ENCODE measurements at regions not wholly inside any gene's neighbourhood (a gene's known extent, or its start where the extent isn't known, plus 50 kb on each side); places are given as distances from the start of the nearest gene placed in this dataset.

DNA sequence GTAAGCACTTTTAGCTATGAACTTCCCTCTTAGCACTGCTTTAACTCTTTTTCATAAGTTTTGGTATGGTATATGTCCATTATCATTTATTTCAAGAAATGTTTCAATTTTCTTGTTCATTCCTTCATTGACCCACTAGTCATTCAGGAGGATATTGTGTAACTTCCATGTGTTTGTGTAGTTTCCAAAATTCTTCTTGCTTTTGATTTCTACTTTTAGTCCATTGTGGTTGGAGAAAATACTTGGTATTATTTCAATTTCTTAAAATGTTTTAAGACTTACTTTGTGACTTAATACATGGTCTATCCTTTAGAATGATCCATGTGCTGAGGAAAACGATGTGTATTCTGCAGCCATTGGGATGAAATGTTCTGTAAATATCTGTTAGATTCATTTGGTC is 176.5 kb downstream of the CENPW start:
- Histone ChIP-seq H3K9me3 (ENCODE audit: control insufficient read depth, insufficient read depth, low read length) (no peaks in the 10 kb centered on the region), H3K36me3 (ENCODE audit: control insufficient read depth, insufficient read depth, low read length) (no peaks in the 10 kb centered on the region), H2AK9ac (replicated peaks; ENCODE audit: low read depth, low read length, poor library complexity) (no peak overlapping the region), H3K9ac (ENCODE audit: low read depth, low read length) (no peak overlapping the region), H3K14ac (replicated peaks; ENCODE audit: low read depth, low read length) (no peak overlapping the region), H2BK5ac (ENCODE audit: low read depth, low read length, poor library complexity, severe bottlenecking) (no peak overlapping the region), H2AK5ac (ENCODE audit: low read depth, low read length) (no peak overlapping the region), H2BK15ac (ENCODE audit: low read depth, low read length) (no peak overlapping the region), H3K23ac (ENCODE audit: low read depth, low read length) (no peak overlapping the region), H4K8ac (ENCODE audit: low read depth in 2 of 2, low read length in 2 of 2) (no peak overlapping the region), H4K5ac (ENCODE audit: low read depth, low read length) (no peak overlapping the region), H3K79me1 (ENCODE audit: low read depth in 1 of 2, low read length in 2 of 2) (no peaks in the 10 kb centered on the region), H3K9me1 (ENCODE audit: insufficient read depth, low read length) (no peaks in the 10 kb centered on the region), H3K4me1 (ENCODE audit: control insufficient read depth, insufficient read depth, low read length) (no peaks in the 10 kb centered on the region), H3K27me3 (ENCODE audit: control insufficient read depth, insufficient read depth, low read length) (no peaks in the 10 kb centered on the region), H3K4me2 (ENCODE audit: low read depth, low read length) (no peak overlapping the region), H2BK20ac (ENCODE audit: low read depth, low read length) (no peak overlapping the region), H3K4ac (ENCODE audit: low read depth, low read length) (no peak overlapping the region), H3K56ac (ENCODE audit: extremely low read depth, insufficient read depth, low read length) (no peak overlapping the region), H4K91ac (ENCODE audit: insufficient read depth, low read depth, low read length) (no peak overlapping the region), H3K27ac (ENCODE audit: insufficient read depth, low read length) (no peak overlapping the region), H3K18ac (ENCODE audit: low read depth, low read length) (no peak overlapping the region), H3K4me3 (ENCODE audit: insufficient read depth, low read depth, low read length) (no peak overlapping the region), H2AFZ (replicated peaks; ENCODE audit: low read length, poor library complexity) (no peak overlapping the region), H4K20me1 (ENCODE audit: insufficient read depth, low read length) (no peaks in the 10 kb centered on the region), H2BK120ac (ENCODE audit: low read depth, low read length) (no peak overlapping the region)
- POLR2A ChIA-PET (ENCODE audit: unreplicated experiment), result no interaction called here
- no peak for TF ChIP-seq RFX5 (IDR thresholded peaks at IDR 0.05; ENCODE audit: low read depth, low read length)
- no peak for TF ChIP-seq CEBPB (IDR thresholded peaks at IDR 0.05; ENCODE audit: low read depth, low read length)
- TF ChIP-seq, protein P1, sequence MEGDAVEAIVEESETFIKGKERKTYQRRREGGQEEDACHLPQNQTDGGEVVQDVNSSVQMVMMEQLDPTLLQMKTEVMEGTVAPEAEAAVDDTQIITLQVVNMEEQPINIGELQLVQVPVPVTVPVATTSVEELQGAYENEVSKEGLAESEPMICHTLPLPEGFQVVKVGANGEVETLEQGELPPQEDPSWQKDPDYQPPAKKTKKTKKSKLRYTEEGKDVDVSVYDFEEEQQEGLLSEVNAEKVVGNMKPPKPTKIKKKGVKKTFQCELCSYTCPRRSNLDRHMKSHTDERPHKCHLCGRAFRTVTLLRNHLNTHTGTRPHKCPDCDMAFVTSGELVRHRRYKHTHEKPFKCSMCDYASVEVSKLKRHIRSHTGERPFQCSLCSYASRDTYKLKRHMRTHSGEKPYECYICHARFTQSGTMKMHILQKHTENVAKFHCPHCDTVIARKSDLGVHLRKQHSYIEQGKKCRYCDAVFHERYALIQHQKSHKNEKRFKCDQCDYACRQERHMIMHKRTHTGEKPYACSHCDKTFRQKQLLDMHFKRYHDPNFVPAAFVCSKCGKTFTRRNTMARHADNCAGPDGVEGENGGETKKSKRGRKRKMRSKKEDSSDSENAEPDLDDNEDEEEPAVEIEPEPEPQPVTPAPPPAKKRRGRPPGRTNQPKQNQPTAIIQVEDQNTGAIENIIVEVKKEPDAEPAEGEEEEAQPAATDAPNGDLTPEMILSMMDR (conservative IDR thresholded peaks at IDR 0.05; ENCODE audit: low read depth, low read length), result no peak
- TF ChIP-seq MAFK (IDR thresholded peaks at IDR 0.05; ENCODE audit: low read depth, low read length), result no peak
- TF ChIP-seq, protein P2, sequence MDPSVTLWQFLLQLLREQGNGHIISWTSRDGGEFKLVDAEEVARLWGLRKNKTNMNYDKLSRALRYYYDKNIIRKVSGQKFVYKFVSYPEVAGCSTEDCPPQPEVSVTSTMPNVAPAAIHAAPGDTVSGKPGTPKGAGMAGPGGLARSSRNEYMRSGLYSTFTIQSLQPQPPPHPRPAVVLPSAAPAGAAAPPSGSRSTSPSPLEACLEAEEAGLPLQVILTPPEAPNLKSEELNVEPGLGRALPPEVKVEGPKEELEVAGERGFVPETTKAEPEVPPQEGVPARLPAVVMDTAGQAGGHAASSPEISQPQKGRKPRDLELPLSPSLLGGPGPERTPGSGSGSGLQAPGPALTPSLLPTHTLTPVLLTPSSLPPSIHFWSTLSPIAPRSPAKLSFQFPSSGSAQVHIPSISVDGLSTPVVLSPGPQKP (IDR thresholded peaks at IDR 0.05; ENCODE audit: borderline replicate concordance, low read depth, low read length), result no peak
- TF ChIP-seq NFE2L2 (IDR thresholded peaks at IDR 0.05; ENCODE audit: low read depth, low read length), result no peak
- no peak for TF ChIP-seq MAZ (IDR thresholded peaks at IDR 0.05; ENCODE audit: borderline replicate concordance, low read depth, low read length)
- TF ChIP-seq SMC3 (IDR thresholded peaks at IDR 0.05; ENCODE audit: low read depth, low read length), result no peak
- no peak for TF ChIP-seq POLR2A (IDR thresholded peaks at IDR 0.05; ENCODE audit: low read depth, low read length)
- TF ChIP-seq MXI1 (IDR thresholded peaks at IDR 0.05; ENCODE audit: borderline replicate concordance, low read depth, low read length), result no peak
- TF ChIP-seq BHLHE40 (IDR thresholded peaks at IDR 0.05; ENCODE audit: low read depth, low read length), result no peak
- no peak for TF ChIP-seq RCOR1 (IDR thresholded peaks at IDR 0.05; ENCODE audit: insufficient replicate concordance, low read length)
- no peak for TF ChIP-seq FOS (IDR thresholded peaks at IDR 0.05; ENCODE audit: low read depth, low read length)
- TF ChIP-seq, protein P3, sequence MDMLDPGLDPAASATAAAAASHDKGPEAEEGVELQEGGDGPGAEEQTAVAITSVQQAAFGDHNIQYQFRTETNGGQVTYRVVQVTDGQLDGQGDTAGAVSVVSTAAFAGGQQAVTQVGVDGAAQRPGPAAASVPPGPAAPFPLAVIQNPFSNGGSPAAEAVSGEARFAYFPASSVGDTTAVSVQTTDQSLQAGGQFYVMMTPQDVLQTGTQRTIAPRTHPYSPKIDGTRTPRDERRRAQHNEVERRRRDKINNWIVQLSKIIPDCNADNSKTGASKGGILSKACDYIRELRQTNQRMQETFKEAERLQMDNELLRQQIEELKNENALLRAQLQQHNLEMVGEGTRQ (IDR thresholded peaks at IDR 0.05; ENCODE audit: low read depth, low read length), result no peak
- no peak for TF ChIP-seq RAD21 (IDR thresholded peaks at IDR 0.05; ENCODE audit: low read length)
- TF ChIP-seq CHD1 (IDR thresholded peaks at IDR 0.05; ENCODE audit: low read depth, low read length), result no peak
- no peak for ATAC-seq (ENCODE audit: low read depth)
- in situ Hi-C loops (cut with MboI; ENCODE audit: low sequenced_read_pairs), result no loop called here
- no CpG with 5 or more reads among the region's 1 CpG for WGBS, 2 experiments (ENCODE audit: extremely low coverage in 2 of 2, insufficient read length in 1 of 2)
- no TSS peak for BruUV-seq (replicated peaks)
- CTCF ChIA-PET, result no interaction called here
- intact Hi-C loops (cut with micrococcal nuclease), result no loop called here
- DNase-seq, result no peak
- dilution Hi-C loops (cut with HindIII; ENCODE audit: low sequenced_read_pairs, unreplicated experiment), result no loop called here
